ENCODE measurements at regions not wholly inside any gene's neighbourhood (a gene's known extent, or its start where the extent isn't known, plus 50 kb on each side); places are given as distances from the start of the nearest gene placed in this dataset.

DNA sequence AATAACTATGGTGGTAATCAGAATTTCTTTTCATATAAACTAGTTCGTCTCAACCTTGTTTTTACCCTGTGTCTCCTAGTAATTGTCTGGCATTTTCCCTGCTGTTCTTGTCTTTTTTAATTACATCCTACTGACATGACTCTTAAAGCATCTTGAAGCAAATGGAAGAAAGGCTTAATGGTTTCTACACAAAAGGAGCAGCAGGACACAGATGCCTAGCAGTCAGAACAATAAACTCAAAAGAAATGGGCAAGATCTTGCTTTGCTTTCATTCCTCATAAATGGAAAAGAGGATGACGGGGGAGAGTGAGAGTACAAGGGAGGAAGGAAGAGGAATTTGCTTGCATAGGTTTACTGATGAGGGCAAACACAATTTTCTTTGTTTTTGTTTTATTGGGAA, 293.2 kb upstream of the EMCN start:
- Mint-ChIP-seq H3K9me3 (no peaks in the 10 kb centered on the region), H3K4me1 (no peaks in the 10 kb centered on the region), H3K27me3 (no peaks in the 10 kb centered on the region), H3K36me3 (no peaks in the 10 kb centered on the region), H3K4me3 (no peak overlapping the region), H3K27ac (no peak overlapping the region)
- no peak for ATAC-seq

DNA sequence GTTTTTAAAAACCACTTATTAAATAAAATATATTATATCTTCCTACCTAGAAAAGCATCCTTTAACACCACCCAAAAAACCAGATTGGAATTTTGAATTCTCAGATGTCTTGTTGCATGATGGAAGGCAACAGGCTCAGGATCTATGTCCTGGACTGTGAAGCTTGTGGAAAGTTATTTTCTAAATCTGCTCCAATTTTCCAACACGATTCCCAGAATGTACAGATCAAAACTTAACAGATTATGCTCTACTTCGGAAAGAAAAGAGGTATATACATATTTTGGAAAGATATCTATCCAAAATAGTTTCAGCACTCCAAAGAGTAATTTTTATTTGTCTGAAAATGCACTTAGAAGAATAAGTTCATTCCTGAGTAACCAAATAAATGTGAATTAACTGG, 291.7 kb upstream of the EMCN start:
- H3K36me3 Mint-ChIP-seq = no peaks in the 10 kb centered on the region
- no peaks in the 10 kb centered on the region for H3K27me3 Mint-ChIP-seq
- no peaks in the 10 kb centered on the region for H3K4me1 Mint-ChIP-seq
- no peak overlapping the region for H3K4me3 Mint-ChIP-seq
- no peaks in the 10 kb centered on the region for H3K9me3 Mint-ChIP-seq
- H3K27ac Mint-ChIP-seq = no peak overlapping the region
- no peak for ATAC-seq

DNA sequence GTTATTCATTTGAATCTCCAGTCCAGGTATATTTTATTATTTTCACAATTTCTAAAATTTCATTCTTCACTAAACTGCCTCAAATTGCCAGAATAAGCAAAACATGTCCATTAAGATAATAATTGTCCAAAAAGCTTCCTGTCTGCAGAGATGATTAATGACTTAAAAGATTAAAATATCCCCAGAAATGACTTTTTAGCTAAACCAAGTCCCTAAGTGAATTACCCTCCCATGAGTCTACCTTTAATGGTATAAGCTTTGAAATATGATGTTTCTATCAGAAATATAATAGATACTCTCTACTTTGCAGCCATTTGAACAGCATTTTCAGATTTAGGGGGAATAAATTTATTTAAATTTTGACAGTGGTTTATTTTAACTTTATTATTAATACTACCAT, 289.2 kb upstream of the EMCN start:
- Mint-ChIP-seq H3K36me3 (no peaks in the 10 kb centered on the region), H3K4me3 (no peak overlapping the region), H3K9me3 (no peaks in the 10 kb centered on the region), H3K4me1 (no peaks in the 10 kb centered on the region), H3K27me3 (no peaks in the 10 kb centered on the region), H3K27ac (no peak overlapping the region)
- no peak for ATAC-seq

DNA sequence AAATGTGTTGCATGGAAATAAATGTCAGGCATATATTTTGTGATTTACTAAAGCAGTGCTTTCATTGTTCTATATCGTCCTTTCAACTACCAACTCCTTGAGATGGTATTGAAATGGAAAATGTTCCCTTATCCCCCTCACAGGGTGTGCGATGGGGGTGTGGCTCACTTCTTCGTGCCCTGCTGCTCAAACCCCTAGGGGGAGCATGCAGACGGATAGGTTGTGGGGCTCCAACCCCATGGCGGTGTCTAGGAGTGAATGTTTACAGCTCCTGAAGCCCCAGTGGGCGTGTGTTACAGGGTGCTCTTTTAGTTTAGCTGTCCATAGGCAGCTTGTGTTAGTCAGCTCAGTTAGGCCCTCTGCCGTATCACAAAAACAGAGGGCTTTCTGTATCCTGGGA, 287.7 kb upstream of the EMCN start:
- H3K27me3 Mint-ChIP-seq = no peaks in the 10 kb centered on the region
- H3K4me1 Mint-ChIP-seq = no peaks in the 10 kb centered on the region
- no peak for ATAC-seq
- no peak overlapping the region for H3K4me3 Mint-ChIP-seq
- peaks cover 3% of the 10 kb centered on the region for H3K9me3 Mint-ChIP-seq
- no peak overlapping the region for H3K27ac Mint-ChIP-seq
- no peaks in the 10 kb centered on the region for H3K36me3 Mint-ChIP-seq

DNA sequence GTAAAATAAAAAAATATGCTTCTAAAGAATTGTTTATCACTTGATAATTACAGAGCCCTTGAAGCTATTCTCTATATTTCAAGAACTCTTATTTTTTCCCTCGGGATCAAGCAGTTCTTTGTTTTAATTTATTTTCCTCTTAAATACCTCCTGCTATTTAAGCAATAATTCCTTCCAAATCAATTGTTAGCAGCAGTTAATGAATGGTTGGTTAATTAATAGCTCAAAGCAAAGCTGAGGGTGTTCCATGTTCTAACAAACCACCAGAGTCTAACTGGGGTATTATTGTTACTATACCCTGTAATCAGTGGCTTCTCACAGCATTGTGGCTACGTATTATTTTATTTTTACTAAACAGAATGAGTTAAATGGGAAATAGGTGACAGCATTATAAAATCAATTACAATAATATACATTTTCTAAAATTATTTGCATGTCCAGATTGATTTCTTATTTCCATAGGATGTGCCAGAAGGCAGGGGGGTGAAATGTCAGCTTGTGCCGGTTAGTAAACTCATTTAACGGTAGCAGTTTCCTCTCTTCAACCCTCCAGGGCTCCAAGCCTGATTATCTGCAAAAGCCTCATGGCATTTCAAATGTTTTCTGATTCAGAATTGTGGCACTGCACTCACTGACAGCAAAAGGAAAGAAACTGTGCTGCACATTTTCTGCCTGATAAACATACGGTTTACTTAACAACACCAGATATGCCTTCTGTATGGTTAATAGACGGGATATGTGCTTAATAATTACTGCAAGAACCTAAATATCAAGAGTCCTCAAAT, 286.9 kb upstream of the EMCN start:
- H3K27me3 Mint-ChIP-seq = no peaks in the 10 kb centered on the region
- no peaks in the 10 kb centered on the region for H3K36me3 Mint-ChIP-seq
- no peaks in the 10 kb centered on the region for H3K4me1 Mint-ChIP-seq
- no peak overlapping the region for H3K4me3 Mint-ChIP-seq
- no peak for ATAC-seq
- H3K27ac Mint-ChIP-seq = no peak overlapping the region
- peaks cover 3% of the 10 kb centered on the region for H3K9me3 Mint-ChIP-seq

DNA sequence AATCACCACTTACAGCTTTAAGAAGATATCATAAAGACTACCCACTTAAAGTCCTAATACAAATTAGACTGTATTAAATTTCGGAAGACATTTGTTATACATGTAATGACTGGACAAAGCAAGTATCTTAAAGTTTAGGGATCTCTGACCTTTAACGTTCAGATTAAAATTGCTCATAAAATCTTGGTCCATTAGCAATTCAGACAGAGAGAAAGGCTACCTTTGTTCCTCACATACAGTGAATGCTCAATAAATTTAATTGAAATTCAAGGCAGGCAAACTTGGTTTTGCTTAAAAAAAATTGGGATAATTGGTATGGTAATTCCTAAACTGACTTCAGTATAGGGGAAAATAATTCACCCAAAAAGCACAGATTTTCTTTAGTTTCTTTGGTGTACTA, 285.9 kb upstream of the EMCN start:
- no peaks in the 10 kb centered on the region for H3K4me1 Mint-ChIP-seq
- ATAC-seq = no peak
- no peaks in the 10 kb centered on the region for H3K27me3 Mint-ChIP-seq
- no peaks in the 10 kb centered on the region for H3K36me3 Mint-ChIP-seq
- H3K27ac Mint-ChIP-seq = no peak overlapping the region
- H3K4me3 Mint-ChIP-seq = no peak overlapping the region
- peaks cover 3% of the 10 kb centered on the region for H3K9me3 Mint-ChIP-seq

DNA sequence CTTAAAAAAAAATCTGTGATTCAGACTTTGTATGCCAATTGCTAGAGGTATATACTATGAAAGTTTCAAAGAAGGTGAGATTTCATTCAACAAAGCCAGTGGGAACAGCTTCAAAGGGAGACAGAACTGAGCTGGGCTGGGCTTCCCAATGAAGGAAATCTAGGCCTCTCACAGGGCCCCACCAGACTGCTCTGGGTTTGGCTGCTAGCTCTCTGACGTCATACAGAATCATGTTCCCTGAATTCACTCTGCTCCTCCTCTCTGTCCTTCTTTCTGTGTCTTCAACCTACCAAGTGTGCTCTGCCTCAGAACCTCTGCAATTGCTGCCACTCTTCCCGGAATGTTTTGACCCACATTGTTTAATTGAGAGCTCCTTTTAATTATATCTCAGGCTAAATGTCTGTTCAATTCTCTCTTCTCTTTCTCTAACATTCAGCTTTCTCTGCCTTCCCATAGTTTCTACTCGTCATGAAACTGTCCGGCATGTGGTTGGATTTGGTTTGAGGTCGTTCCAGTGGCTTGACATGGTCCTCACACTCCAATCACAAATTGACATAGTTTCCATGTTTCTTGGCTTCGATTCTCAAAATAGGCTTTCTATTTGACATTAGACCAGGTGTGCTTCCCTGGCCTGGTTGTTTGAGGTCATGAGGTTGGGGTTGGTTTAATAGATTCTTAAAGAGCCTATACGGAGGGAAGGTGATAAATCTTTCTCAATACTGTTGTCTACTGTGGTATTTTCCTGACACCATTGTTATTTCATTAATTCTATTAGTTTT, 282.1 kb upstream of the EMCN start:
- no peak for ATAC-seq

DNA sequence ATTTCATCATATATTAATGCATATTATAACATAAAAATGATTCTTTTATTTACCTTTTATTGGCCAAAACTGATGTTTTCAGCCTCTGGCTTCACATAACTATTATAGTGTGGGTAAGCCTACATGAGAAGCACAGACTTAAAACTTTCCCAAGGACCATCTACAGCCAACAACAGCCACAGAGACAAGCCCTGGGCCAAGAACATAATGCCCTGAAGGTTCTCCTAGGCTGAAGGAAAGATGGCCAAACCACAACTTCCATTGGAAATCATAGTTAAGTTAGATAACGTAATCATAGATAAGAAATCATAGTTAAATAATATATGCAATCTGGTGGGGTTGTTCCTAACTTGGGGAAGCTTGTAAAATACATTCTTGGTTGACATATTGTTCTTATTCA, 280.0 kb upstream of the EMCN start:
- H3K9me3 Mint-ChIP-seq = peaks cover 3% of the 10 kb centered on the region
- ATAC-seq = no peak
- H3K4me1 Mint-ChIP-seq = no peaks in the 10 kb centered on the region
- H3K27me3 Mint-ChIP-seq = no peaks in the 10 kb centered on the region
- H3K4me3 Mint-ChIP-seq = no peak overlapping the region
- H3K36me3 Mint-ChIP-seq = no peaks in the 10 kb centered on the region
- no peak overlapping the region for H3K27ac Mint-ChIP-seq

More for the DNA sequence above, 282.1 kb upstream of the EMCN start:
- no peak overlapping the region for H3K4me3 Mint-ChIP-seq
- H3K27ac Mint-ChIP-seq = no peak overlapping the region
- no peaks in the 10 kb centered on the region for H3K4me1 Mint-ChIP-seq
- H3K27me3 Mint-ChIP-seq = no peaks in the 10 kb centered on the region
- peaks cover 3% of the 10 kb centered on the region for H3K9me3 Mint-ChIP-seq
- no peaks in the 10 kb centered on the region for H3K36me3 Mint-ChIP-seq

DNA sequence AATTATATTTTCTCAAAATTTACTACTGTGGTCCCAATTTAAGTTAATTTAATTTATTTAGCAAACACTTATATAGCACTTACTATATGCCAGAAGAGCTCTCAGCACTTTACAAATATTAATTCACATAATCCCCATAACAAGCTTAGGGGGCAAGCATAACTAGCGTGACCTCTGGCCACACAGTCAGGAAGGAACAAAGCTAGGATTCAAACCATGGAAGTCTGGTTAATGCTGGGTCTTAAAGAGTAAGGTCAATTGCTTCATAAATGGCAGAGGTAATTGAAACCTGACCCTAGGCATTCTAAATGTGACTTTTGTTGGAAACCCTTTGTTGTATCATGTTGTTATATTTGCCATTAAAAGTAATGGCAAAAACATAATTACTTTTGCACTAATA, 279.5 kb upstream of the EMCN start:
- H3K4me1 Mint-ChIP-seq = no peaks in the 10 kb centered on the region
- ATAC-seq = no peak

DNA sequence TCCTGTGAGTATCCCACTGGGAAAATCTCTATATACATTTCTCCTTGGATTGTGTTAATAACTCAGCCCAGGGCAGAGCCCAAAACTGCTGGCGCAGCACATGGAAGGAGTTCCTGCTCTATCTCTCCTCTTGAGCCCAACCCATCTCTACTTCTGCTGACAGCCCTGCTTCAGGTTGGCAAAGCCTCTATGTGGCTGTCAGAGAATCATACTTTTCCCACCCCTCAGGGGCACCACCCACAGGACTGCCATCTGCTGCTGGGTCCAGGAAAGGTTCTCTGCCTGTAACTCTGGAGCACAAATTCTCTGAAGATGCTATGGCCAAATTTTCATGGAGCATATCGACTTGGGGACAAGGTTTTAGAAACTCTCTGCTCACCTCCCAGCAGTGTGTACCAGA, 278.5 kb upstream of the EMCN start:
- Mint-ChIP-seq H3K27me3 (no peaks in the 10 kb centered on the region), H3K36me3 (no peaks in the 10 kb centered on the region), H3K4me1 (no peaks in the 10 kb centered on the region)

More for the DNA sequence above, 279.5 kb upstream of the EMCN start:
- Mint-ChIP-seq H3K27ac (no peak overlapping the region), H3K36me3 (no peaks in the 10 kb centered on the region), H3K9me3 (peaks cover 3% of the 10 kb centered on the region), H3K27me3 (no peaks in the 10 kb centered on the region), H3K4me3 (no peak overlapping the region)

DNA sequence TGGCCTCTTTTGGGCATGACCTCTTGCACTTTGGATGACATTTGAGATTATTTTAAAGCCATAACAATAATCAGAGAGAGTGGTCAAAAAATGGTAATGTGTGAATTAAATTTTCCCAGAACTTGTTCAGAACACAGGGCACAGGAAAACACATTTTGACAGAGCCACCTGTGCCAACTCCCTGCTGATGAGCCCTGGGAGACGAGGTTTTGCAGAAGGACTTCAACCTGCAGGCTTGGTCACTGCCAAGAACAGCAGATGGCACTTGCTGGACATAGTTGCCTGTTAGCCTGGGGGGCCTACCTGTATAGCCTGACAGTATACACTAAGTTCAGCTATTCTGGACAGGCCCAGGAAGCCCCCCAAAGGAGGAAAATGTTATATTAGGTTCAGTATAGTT, 277.8 kb upstream of the EMCN start:
- Mint-ChIP-seq H3K36me3 (no peaks in the 10 kb centered on the region), H3K4me1 (no peaks in the 10 kb centered on the region), H3K4me3 (no peak overlapping the region), H3K27ac (no peak overlapping the region), H3K9me3 (no peaks in the 10 kb centered on the region), H3K27me3 (peaks cover under 1% of the 10 kb centered on the region)
- no peak for ATAC-seq

More for the DNA sequence above, 278.5 kb upstream of the EMCN start:
- Mint-ChIP-seq H3K9me3 (peaks cover under 1% of the 10 kb centered on the region), H3K27ac (no peak overlapping the region), H3K4me3 (no peak overlapping the region)
- ATAC-seq = no peak

DNA sequence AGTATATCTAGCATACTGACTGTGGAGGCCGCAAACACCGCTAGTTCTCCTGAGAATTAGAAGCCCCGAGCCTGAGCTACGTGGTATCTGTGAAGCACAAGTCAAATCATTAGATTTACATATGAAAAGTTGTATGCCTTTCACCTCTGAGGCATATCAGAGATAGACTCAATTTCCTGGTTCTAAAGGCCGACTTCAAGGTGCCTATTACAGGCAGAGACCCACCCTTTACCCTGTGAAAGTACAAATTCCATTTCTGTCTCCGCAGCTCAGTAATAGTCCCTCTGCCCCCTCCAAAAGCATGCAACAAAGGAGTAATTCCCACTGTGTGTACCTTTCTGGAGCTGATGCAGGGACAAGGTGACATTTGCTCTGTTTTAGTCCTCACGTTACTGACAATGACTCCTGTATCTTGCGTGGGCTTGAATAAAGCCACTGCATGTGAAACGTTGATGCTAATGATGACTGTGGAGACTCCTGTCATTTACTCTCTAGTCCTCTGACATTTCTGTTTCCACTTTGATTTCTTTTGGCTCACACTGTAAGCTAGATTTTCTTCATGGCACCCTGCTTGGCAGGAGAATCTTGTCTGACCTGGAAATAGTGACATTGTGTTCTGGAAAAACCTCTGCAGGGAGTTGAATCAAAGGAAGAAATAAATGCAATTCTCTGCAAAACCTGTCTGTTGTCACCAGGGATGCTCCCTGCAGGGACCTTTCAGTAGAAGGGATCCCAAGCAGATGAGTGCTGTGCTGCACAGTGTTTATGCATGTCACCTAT, 273.2 kb upstream of the EMCN start:
- H3K27me3 Mint-ChIP-seq = peaks cover 10% of the 10 kb centered on the region
- no peak for ATAC-seq
- no peak overlapping the region for H3K4me3 Mint-ChIP-seq
- no peaks in the 10 kb centered on the region for H3K36me3 Mint-ChIP-seq
- H3K4me1 Mint-ChIP-seq = no peaks in the 10 kb centered on the region
- H3K27ac Mint-ChIP-seq = no peak overlapping the region
- H3K9me3 Mint-ChIP-seq = no peaks in the 10 kb centered on the region

DNA sequence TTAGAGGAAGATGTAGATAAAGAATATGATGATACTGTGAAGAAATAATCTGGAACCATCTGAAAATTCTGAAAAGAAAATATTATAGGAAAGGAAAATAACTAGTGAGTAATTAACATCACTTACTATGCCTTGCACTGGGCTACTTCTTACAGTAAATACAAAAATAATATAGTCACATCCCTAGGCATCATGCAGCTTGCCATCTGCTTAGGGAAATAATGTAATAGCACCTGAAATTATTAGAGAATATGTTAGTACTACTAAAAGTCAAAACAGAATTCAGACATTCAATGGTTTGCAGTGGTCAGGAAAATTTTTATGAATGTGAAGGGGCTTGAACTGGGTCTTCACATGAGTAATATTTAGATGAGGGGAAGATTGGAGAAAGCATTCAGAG, 272.2 kb upstream of the EMCN start:
- Mint-ChIP-seq H3K4me3 (no peak overlapping the region), H3K27me3 (peaks cover 10% of the 10 kb centered on the region), H3K36me3 (no peaks in the 10 kb centered on the region), H3K9me3 (no peaks in the 10 kb centered on the region), H3K27ac (no peak overlapping the region), H3K4me1 (no peaks in the 10 kb centered on the region)
- ATAC-seq = no peak

DNA sequence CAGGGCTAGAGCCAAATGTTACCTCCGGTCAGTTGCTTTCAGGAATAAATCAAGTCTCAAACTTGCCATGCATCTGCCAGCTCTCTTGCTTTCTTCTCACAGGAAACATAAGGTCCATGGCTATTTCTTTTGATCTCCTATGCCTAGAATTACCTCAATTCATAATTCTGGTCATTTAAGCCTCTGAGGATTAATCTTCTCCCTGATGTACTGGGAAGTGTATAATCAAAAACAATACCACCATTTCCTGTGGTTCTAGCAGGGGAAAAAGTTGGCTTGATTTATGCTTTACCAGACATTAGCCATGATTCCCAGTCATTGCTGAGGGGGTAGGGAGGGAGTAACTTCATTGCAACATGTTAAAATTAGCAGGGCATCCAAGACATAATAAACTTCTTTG, 268.7 kb upstream of the EMCN start:
- Mint-ChIP-seq H3K27me3 (peaks cover 10% of the 10 kb centered on the region), H3K9me3 (no peaks in the 10 kb centered on the region), H3K4me1 (no peaks in the 10 kb centered on the region), H3K4me3 (no peak overlapping the region), H3K36me3 (no peaks in the 10 kb centered on the region), H3K27ac (no peak overlapping the region)
- no peak for ATAC-seq

DNA sequence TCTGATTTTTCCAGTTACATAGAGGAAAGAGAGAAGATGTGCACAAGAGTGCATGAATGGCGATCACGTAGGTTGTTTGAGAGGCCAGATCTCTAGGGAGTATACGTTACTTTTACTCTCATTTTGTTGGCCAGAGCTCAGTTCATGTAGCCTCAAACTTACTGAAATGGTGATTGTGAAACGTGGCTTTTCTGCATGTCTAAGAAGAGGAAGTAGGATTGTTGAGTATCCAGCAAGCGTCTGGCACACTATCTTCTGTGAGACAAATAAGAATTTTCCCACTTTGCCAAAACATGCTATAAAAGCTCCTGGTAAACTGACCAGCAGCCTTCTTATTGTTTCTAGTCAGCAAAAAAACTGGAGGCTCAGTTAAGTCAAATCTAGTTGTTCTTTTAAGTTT, 264.5 kb upstream of the EMCN start:
- Mint-ChIP-seq H3K27ac (no peak overlapping the region), H3K27me3 (peaks cover 8% of the 10 kb centered on the region), H3K4me1 (no peaks in the 10 kb centered on the region), H3K9me3 (no peaks in the 10 kb centered on the region), H3K4me3 (no peak overlapping the region), H3K36me3 (no peaks in the 10 kb centered on the region)
- no peak for ATAC-seq

Data from stimulated activated memory B cell treated with anti-CD40 and anti-IgM and Interleukin-4, amounts not matched to agents 10 μg/mL and 1 μg/mL and 100 μg/mL, for 72 hours (primary cell).